Esophagus squamous epithelium (tissue), 5 donors: ENCODE measurements at regions not wholly inside any gene's neighbourhood (a gene's known extent, or its start where the extent isn't known, plus 50 kb on each side); places are given as distances from the start of the nearest gene placed in this dataset.

Experiments used
- DNase-seq: peaks from one replicate; lab custom pipeline; 2025; lab: John Stamatoyannopoulos, UW
- H3K27ac ChIP-seq, 4 donors: fragments of 200-600 bp; sonication (generic); one replicate each; pipeline ENCODE4 v1.5.1; 2016 to 2019; ENCODE audit warnings: mild to moderate bottlenecking in 1 of 4
- H3K27me3 ChIP-seq, 4 donors: fragments of 200-600 bp; sonication (generic); 1 replicate in 3 of 4; 2 replicates in 1 of 4; pipeline versions ENCODE4 v1.5.1 to v1.6.0; 2017 to 2021; ENCODE audit warnings: antibody characterized with exemption in 1 of 4
- H3K36me3 ChIP-seq, 3 donors: fragments of 200-600 bp; sonication (generic); one replicate each; pipeline ENCODE4 v1.5.1; 2016 to 2019
- H3K4me1 ChIP-seq, 3 donors: fragments of 200-600 bp; sonication (generic); one replicate each; pipeline ENCODE4 v1.5.1; 2017 to 2019
- H3K4me3 ChIP-seq, 4 donors: fragments of 200-600 bp; sonication (generic); 1 replicate in 3 of 4; 2 replicates in 1 of 4; pipeline ENCODE4 v1.5.1; 2016 to 2019; ENCODE audit warnings: mild to moderate bottlenecking in 2 of 4, moderate library complexity in 1 of 4
- H3K9me3 ChIP-seq, 3 donors: fragments of 200-600 bp; sonication (generic); one replicate each; pipeline ENCODE4 v1.5.1; 2016 to 2019
- POLR2A ChIP-seq, 4 donors: fragments of 450-650 bp; IDR thresholded peaks; one replicate each; pipeline ENCODE4 v1.6.1; 2017; ENCODE audit warnings: antibody characterized with exemption in 4 of 4, mild to moderate bottlenecking in 4 of 4, moderate library complexity in 3 of 4
- WGBS, 2 donors: methylation state at CpG; one replicate each; pipeline ENCODE4 v1.1.5; 2018; 5-methylcytosine and 5-hydroxymethylcytosine counted together
- intact Hi-C: fragments of 100-400 bp; cut with DNase I; formaldehyde crosslinking; loops from one replicate; pipeline ENCODE4 v1.15.0; 2022
- TF ChIP-seq, protein P1 (sequence below), 6 experiments: fragments of 450-650 bp in 4 of 6; fragments of 200-600 bp in 2 of 6; sonication (generic) in 2 of 6; IDR thresholded peaks; one replicate each; pipeline ENCODE4 v1.5.1; 2016 to 2019; ENCODE audit warnings: antibody characterized with exemption in 6 of 6, mild to moderate bottlenecking in 4 of 6, moderate library complexity in 4 of 6
- donor health status: DM: yes; HTN: yes; CAD: no.

DNA sequence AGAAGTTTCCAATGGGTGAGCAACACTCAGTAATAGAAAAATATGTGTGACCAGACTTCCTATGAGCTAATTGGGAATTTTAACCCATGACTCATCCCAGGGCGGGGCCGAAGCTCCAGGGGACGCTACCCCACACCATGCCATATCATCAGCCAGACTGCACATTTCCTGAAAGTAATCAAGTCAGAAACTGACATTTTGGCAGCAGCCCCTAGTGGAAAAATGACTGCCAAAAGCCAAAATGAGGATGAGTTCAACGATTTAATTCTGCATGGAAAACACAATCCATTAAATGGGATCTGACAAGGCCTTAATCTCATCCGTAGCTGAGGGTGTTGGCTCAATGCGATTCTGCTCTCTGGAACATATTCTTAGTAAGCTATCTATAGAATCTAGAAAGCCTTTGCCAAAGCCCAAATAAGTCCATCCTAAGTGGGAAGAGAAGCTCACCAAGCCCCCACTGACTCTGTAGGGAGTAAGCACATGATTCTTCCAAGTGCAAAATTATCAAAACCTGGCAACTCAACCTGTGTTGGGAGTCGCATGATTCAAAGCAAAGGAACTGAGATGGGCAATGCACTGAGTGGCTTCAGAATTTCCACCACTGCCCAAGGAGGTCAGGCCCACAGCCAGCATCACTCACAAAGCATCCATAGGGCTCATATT, 93.1 kb upstream of the PDE1C start:
- Histone ChIP-seq H3K9me3 (no peaks in the 10 kb centered on the region), H3K4me1 (peaks cover 4 to 18% (median 9%) of the 10 kb centered on the region in 3 donors), H3K4me3 (no peak overlapping the region), H3K27me3 (no peaks in the 10 kb centered on the region), H3K27ac (peak overlapping the region in 3 of 4 donors; percentile 41 to 68 (median 54)), H3K36me3 (no peaks in the 10 kb centered on the region)
- no peak for TF ChIP-seq POLR2A (IDR thresholded peaks at IDR 0.05)
- TF ChIP-seq, protein P1, sequence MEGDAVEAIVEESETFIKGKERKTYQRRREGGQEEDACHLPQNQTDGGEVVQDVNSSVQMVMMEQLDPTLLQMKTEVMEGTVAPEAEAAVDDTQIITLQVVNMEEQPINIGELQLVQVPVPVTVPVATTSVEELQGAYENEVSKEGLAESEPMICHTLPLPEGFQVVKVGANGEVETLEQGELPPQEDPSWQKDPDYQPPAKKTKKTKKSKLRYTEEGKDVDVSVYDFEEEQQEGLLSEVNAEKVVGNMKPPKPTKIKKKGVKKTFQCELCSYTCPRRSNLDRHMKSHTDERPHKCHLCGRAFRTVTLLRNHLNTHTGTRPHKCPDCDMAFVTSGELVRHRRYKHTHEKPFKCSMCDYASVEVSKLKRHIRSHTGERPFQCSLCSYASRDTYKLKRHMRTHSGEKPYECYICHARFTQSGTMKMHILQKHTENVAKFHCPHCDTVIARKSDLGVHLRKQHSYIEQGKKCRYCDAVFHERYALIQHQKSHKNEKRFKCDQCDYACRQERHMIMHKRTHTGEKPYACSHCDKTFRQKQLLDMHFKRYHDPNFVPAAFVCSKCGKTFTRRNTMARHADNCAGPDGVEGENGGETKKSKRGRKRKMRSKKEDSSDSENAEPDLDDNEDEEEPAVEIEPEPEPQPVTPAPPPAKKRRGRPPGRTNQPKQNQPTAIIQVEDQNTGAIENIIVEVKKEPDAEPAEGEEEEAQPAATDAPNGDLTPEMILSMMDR (IDR thresholded peaks at IDR 0.05), result no peak
- DNase-seq, result no peak
- WGBS, 2 donors, result 16 to 18% methylated on average over 7 of the region's 7 CpGs
- intact Hi-C loops, result no loop called here

DNA sequence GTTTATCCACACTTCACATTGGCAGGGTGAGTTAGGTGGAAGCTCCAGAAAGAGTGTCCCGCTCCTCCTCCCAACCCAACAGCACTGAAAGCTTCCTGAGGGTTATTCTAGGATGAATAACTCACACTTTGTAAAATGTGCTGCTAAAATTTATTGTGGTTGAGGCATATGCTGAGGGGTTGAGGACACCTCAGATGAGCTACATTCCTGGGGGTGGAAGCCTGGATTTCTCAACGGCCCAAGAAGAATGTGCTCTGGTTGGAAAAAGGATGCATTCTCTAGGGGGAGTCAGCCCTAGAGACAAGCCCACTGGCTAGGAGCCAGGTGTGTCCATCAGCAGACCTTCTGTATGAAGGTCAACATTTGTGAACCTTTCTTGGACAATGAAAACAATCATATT, 91.5 kb upstream of the PDE1C start:
- WGBS, 2 donors, result 70 to 75% methylated on average over 2 of the region's 2 CpGs
- Histone ChIP-seq H3K36me3 (no peaks in the 10 kb centered on the region), H3K4me3 (no peak overlapping the region), H3K27me3 (no peaks in the 10 kb centered on the region), H3K4me1 (peaks cover 4 to 18% (median 9%) of the 10 kb centered on the region in 3 donors), H3K9me3 (no peaks in the 10 kb centered on the region), H3K27ac (no peak overlapping the region)
- no peak for DNase-seq
- no peak for TF ChIP-seq POLR2A (IDR thresholded peaks at IDR 0.05)
- TF ChIP-seq, protein P1 (IDR thresholded peaks at IDR 0.05), result no peak
- intact Hi-C loops, result no loop called here

DNA sequence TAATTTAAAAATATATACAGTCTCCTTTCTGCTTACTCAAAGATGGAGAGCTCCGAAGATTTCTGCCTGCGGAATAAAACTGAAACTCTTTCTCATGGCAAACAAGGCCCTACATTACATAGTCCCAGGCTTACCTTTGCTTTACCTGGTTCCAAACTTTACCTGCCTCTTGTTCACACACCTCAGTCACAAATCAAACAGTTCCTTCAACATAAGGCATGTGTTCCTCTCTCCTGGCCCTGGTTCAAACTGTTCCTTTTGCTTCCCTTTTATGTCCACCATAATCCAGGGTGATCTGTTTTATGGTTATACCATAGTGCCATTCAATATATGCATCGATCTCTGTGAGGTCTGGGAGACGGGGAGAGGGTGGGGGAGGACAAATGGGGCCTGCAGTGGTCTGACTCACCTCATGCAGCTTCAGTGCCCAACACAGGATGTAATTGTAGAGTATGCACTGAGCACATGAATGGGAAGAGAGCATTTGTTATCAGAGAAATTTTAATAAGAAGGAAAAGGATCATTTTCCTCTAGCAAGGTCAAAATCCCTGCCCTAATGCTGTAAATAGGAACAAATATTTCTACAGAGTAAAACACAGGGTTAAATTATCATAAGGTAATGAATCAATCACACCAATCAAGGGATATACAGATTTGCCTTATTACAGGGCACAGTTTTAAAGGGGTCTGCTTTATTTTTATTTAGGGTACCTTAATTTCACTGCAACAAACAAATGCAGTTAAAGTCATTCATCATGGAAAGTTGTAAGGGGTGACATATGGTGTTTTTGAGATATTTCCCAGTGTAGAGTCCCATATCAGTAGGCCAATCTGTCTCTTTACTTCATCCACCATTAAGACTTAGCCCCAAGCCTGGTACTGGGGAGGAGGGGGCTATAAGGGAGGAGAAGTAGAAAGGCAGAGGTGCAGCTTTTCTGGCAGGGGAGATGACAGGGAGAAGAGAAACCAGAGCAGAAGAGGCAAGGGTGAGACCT, 88.8 kb upstream of the PDE1C start:
- no peak overlapping the region for H3K27ac ChIP-seq
- no peak for DNase-seq
- TF ChIP-seq POLR2A (IDR thresholded peaks at IDR 0.05), result no peak
- TF ChIP-seq, protein P1 (IDR thresholded peaks at IDR 0.05), result no peak
- no peaks in the 10 kb centered on the region for H3K27me3 ChIP-seq
- peaks cover 4 to 36% (median 9%) of the 10 kb centered on the region in 3 donors for H3K4me1 ChIP-seq
- H3K36me3 ChIP-seq, result no peaks in the 10 kb centered on the region
- no peak overlapping the region for H3K4me3 ChIP-seq
- intact Hi-C loops, result no loop called here
- WGBS, 2 donors, result 85 to 92% methylated on average over 4 of the region's 4 CpGs
- H3K9me3 ChIP-seq, result no peaks in the 10 kb centered on the region

DNA sequence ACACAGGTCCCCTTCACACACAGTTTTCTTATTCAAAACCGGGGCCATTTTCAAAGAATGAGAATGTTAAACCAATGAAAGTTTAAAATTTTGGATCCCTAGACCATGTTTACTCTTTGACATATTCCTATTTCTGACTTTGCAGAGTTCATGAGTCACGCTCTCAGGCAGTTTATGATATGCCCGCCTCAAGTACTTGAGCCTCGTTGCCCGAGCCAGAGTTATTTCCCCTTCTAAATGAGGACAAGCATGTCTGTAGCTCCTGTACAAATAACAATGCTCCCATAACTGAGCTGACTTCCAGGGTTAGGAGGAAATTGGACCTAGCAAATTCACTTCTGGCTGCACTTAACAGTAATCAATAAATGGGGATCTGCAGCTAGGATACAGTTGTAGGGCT, 87.9 kb upstream of the PDE1C start:
- H3K4me1 ChIP-seq, result peaks cover under 1 to 27% (median 3%) of the 10 kb centered on the region in 3 donors
- 53 to 78% methylated on average over 5 of the region's 5 CpGs for WGBS, 2 donors
- no peak for TF ChIP-seq POLR2A (IDR thresholded peaks at IDR 0.05)
- TF ChIP-seq, protein P1 (IDR thresholded peaks at IDR 0.05), result no peak
- H3K36me3 ChIP-seq, result no peaks in the 10 kb centered on the region
- no peak overlapping the region for H3K27ac ChIP-seq
- no peaks in the 10 kb centered on the region for H3K27me3 ChIP-seq
- DNase-seq, result no peak
- no peak overlapping the region for H3K4me3 ChIP-seq
- intact Hi-C loops, result no loop called here
- H3K9me3 ChIP-seq, result no peaks in the 10 kb centered on the region

DNA sequence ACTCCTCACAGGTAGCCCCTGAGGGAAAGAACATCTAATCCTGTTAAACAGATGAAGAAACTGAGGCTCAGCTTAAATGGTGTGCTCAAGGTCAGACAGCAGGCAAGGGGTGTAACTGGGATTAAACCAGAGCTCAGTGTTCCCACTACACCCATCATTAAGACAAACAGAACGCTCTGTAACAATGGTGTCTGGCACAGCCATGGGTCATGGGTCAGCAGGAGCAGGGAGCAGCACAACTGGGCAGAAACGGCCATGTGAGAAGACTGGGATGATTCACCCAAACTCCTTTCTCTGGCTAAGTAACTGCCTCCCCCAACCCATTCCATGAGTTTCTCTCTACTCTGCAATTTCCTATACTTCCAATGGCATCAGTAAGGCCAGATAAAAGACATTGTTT, 85.5 kb upstream of the PDE1C start:
- no peak for DNase-seq
- Histone ChIP-seq H3K9me3 (no peaks in the 10 kb centered on the region), H3K36me3 (no peaks in the 10 kb centered on the region), H3K27ac (no peak overlapping the region), H3K4me3 (no peak overlapping the region), H3K4me1 (peaks cover 0 to 19% (median 0%) of the 10 kb centered on the region in 3 donors), H3K27me3 (no peaks in the 10 kb centered on the region)
- 52 to 53% methylated on average over 2 of the region's 2 CpGs for WGBS, 2 donors
- intact Hi-C loops, result no loop called here
- no peak for TF ChIP-seq POLR2A (IDR thresholded peaks at IDR 0.05)
- TF ChIP-seq, protein P1 (IDR thresholded peaks at IDR 0.05), result no peak
